OCI-LY7 (cell line): ENCODE measurements at regions not wholly inside any gene's neighbourhood (a gene's known extent, or its start where the extent isn't known, plus 50 kb on each side); places are given as distances from the start of the nearest gene placed in this dataset.

Source experiments
- BruUV-seq: library from RNA; stranded (reverse); fragments of 400-500 nt; replicated peaks from 2 replicates; lab custom pipeline; 2021; lab: Mats Ljungman, UMichigan
- CTCF ChIA-PET: fragments of 300-600 bp; sonication (Branson Sonifier 250); formaldehyde crosslinking; loops from one replicate; lab custom pipeline; 2022; ENCODE audit warnings: antibody characterized with exemption; ENCODE audit not compliant: unreplicated experiment; lab: Charles Lee
- POLR2A ChIA-PET: fragments of 300-600 bp; sonication (Branson Sonifier 250); formaldehyde crosslinking; loops from one replicate; lab custom pipeline; 2022; ENCODE audit warnings: antibody characterized with exemption; lab: Charles Lee
- DNase-seq: peaks from one replicate; pipeline ENCODE4 v3.0.0-alpha.2; 2015; ENCODE audit warnings: low spot score
- H2AFZ ChIP-seq: fragments of 200-600 bp; sonication (generic), shearing (Covaris generic); 2 replicates; pipeline ENCODE4 v1.6.1; 2014; ENCODE audit warnings: mild to moderate bottlenecking, antibody characterized with exemption, low read length, moderate library complexity
- H3K27ac ChIP-seq: fragments of 200-600 bp; sonication (generic); 2 replicates; pipeline ENCODE4 v1.5.1; 2014; ENCODE audit warnings: mixed run types, low read depth, mild to moderate bottlenecking, moderate library complexity, low read length, inconsistent platforms; ENCODE audit not compliant: poor library complexity, severe bottlenecking
- H3K36me3 ChIP-seq: fragments of 200-600 bp; sonication (generic); 2 replicates; pipeline ENCODE4 v1.6.1; 2014; ENCODE audit warnings: mild to moderate bottlenecking, antibody characterized with exemption, low read length, moderate library complexity, mixed read lengths; ENCODE audit not compliant: insufficient read depth
- H3K4me1 ChIP-seq: fragments of 200-600 bp; sonication (generic); 2 replicates; pipeline ENCODE4 v1.5.1; 2014; ENCODE audit warnings: mild to moderate bottlenecking, low read length; ENCODE audit not compliant: insufficient read depth, poor library complexity, severe bottlenecking
- H3K4me2 ChIP-seq: fragments of 200-600 bp; sonication (generic); 2 replicates; pipeline ENCODE4 v1.6.1; 2014; ENCODE audit warnings: mild to moderate bottlenecking, low read length
- H3K4me3 ChIP-seq: fragments of 200-600 bp; sonication (generic); 2 replicates; pipeline ENCODE4 v1.5.1; 2014; ENCODE audit warnings: mild to moderate bottlenecking, low read depth, low read length; ENCODE audit not compliant: poor library complexity, severe bottlenecking
- H3K79me2 ChIP-seq: fragments of 200-600 bp; sonication (generic); 2 replicates; pipeline ENCODE4 v1.6.1; 2016; ENCODE audit warnings: low read depth, mild to moderate bottlenecking, low read length, moderate library complexity, mixed read lengths; ENCODE audit not compliant: insufficient read depth
- H3K9me2 ChIP-seq: fragments of 200-600 bp; sonication (generic); 2 replicates; pipeline ENCODE4 v1.6.1; 2016; ENCODE audit warnings: mild to moderate bottlenecking, low read length, mixed read lengths; ENCODE audit not compliant: insufficient read depth
- H3K9me3 ChIP-seq: fragments of 200-600 bp; sonication (generic); 2 replicates; pipeline ENCODE4 v1.6.1; 2014; ENCODE audit warnings: mild to moderate bottlenecking, mixed run types, low read length, mixed read lengths
- H4K20me1 ChIP-seq: fragments of 200-600 bp; sonication (generic); 2 replicates; pipeline ENCODE4 v1.6.1; 2014; ENCODE audit warnings: mild to moderate bottlenecking, antibody characterized with exemption, low read length, moderate library complexity, mixed read lengths; ENCODE audit not compliant: insufficient read depth
- EZH2phosphoT487 ChIP-seq: fragments of 200-600 bp; sonication (generic); IDR thresholded peaks from 2 replicates; pipeline ENCODE4 v1.6.1; 2018; ENCODE audit warnings: low read depth, borderline replicate concordance, mild to moderate bottlenecking, mixed run types, antibody characterized with exemption, low read length, moderate library complexity, mixed read lengths
- intact Hi-C: fragments of 100-400 bp; cut with micrococcal nuclease; formaldehyde crosslinking; loops from one replicate; pipeline ENCODE4 v1.10.0; 2022; ENCODE audit not compliant: unreplicated experiment
- TF ChIP-seq, protein P1 (sequence below): fragments of 200-600 bp; sonication (generic); conservative IDR thresholded peaks from 2 replicates; pipeline ENCODE4 v1.5.1; 2014; ENCODE audit warnings: mild to moderate bottlenecking, antibody characterized with exemption, low read length, moderate library complexity, mixed read lengths

DNA sequence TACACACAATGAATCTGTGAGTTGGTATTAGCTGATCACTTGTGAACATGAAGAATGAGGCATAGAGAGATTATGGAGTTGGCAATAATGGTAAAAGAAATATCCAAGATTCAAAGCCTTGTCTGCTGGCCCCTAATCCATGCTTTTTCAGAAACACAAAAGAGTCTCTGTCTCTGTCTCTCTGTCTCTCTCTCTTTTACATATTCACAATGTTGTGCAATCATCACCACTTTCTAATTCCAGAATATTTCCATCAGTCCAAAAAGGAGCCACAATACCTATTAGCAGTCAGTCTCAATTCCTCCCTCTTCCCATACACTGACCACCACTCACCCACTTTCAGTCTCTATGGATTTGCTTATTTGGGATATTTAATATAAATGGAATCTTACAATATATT lies 370.1 kb upstream of the CDH8 start:
- CTCF ChIA-PET, result no interaction called here
- Histone ChIP-seq H3K4me2 (no peak overlapping the region), H3K9me2 (no peaks in the 10 kb centered on the region), H3K27ac (no peak overlapping the region), H3K79me2 (no peaks in the 10 kb centered on the region), H2AFZ (no peak overlapping the region), H3K4me3 (no peak overlapping the region), H3K36me3 (no peaks in the 10 kb centered on the region), H3K4me1 (no peaks in the 10 kb centered on the region), H3K9me3 (no peaks in the 10 kb centered on the region), H4K20me1 (no peaks in the 10 kb centered on the region)
- BruUV-seq, result no TSS peak
- DNase-seq, result no peak
- POLR2A ChIA-PET, result no interaction called here
- intact Hi-C loops, result no loop called here
- TF ChIP-seq, protein P1, sequence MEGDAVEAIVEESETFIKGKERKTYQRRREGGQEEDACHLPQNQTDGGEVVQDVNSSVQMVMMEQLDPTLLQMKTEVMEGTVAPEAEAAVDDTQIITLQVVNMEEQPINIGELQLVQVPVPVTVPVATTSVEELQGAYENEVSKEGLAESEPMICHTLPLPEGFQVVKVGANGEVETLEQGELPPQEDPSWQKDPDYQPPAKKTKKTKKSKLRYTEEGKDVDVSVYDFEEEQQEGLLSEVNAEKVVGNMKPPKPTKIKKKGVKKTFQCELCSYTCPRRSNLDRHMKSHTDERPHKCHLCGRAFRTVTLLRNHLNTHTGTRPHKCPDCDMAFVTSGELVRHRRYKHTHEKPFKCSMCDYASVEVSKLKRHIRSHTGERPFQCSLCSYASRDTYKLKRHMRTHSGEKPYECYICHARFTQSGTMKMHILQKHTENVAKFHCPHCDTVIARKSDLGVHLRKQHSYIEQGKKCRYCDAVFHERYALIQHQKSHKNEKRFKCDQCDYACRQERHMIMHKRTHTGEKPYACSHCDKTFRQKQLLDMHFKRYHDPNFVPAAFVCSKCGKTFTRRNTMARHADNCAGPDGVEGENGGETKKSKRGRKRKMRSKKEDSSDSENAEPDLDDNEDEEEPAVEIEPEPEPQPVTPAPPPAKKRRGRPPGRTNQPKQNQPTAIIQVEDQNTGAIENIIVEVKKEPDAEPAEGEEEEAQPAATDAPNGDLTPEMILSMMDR, result no peak
- TF ChIP-seq EZH2phosphoT487, result no peak

DNA sequence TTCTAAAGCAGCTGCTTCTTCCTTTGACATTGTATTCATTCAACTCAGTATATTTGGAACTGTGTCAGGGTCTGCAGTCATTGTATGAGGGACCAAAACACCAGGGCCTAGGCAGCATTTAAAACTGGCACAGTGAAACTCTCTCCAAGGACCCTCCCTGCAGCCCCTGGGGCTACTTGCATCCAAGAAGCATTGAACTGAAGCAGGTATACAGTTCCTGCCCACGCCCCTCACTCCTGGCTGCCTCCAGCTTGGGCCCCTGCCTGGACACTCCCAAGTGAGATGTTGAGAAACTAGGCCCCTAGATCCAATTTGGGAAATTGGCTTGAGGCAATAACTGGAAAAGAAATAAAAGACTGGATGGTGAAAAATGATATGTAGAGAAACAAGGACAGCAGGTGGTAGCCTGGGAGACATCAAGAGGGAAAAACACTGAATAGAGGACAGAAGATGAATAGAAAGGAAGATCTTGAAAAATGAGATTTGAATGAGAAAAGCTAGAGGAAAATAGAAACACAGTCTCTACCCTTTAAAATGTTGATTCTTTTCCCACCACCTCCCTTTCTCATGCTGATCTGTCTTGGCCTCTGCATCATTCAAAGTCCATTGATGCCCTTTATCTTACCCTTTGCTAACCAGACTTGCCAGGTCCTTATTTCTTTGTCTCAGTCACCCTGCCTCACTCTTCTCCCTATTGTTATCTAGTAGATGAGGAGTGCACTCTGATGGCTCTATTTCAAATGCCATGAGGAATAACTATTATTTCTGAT lies 368.8 kb upstream of the CDH8 start:
- Histone ChIP-seq H3K36me3 (no peaks in the 10 kb centered on the region), H3K27ac (no peak overlapping the region), H3K9me3 (no peaks in the 10 kb centered on the region), H3K4me3 (no peak overlapping the region), H3K4me1 (no peaks in the 10 kb centered on the region), H2AFZ (no peak overlapping the region), H3K4me2 (no peak overlapping the region), H4K20me1 (no peaks in the 10 kb centered on the region), H3K79me2 (no peaks in the 10 kb centered on the region), H3K9me2 (no peaks in the 10 kb centered on the region)
- TF ChIP-seq, protein P1, result no peak
- TF ChIP-seq EZH2phosphoT487, result no peak
- intact Hi-C loops, result no loop called here
- CTCF ChIA-PET, result no interaction called here
- DNase-seq, result no peak
- BruUV-seq, result no TSS peak
- POLR2A ChIA-PET, result interaction anchor here (0.6 kb wide), 1 partner anchor 9 kb away, joined by 3 read pairs; no protein-coding TSS in a partner anchor

DNA sequence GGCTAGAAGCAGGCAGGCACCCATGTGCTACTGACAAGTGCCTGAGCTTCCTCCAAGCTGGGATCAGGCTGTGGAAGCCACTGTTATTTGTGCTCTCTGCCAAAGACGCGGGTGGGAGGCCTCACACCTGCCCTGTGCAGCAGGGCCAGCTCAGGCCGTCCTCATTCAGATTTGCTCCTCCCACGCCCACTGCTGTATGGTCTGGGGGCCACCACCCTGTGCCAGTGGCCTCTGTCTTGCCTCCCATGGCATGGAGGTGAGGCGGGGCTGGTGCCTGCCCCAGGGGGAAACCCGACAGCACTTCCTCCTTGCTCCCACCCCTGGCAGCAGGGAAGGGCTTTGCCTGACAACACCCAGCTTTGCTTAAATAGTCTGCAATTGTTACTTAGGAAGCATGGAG lies 356.5 kb upstream of the CDH8 start:
- intact Hi-C loops, result no loop called here
- BruUV-seq, result no TSS peak
- Histone ChIP-seq H3K4me2 (no peak overlapping the region), H4K20me1 (no peaks in the 10 kb centered on the region), H2AFZ (no peak overlapping the region), H3K9me2 (no peaks in the 10 kb centered on the region), H3K27ac (no peak overlapping the region), H3K79me2 (no peaks in the 10 kb centered on the region), H3K4me3 (no peak overlapping the region), H3K4me1 (no peaks in the 10 kb centered on the region), H3K9me3 (no peaks in the 10 kb centered on the region), H3K36me3 (no peaks in the 10 kb centered on the region)
- no peak for DNase-seq
- ChIA-PET CTCF (no interaction called here), POLR2A (interaction anchor here (0.7 kb wide), 1 partner anchor 15 kb away, joined by 3 read pairs; no protein-coding TSS in a partner anchor)
- TF ChIP-seq, protein P1, result no peak
- no peak for TF ChIP-seq EZH2phosphoT487
